Activated CD4-positive, alpha-beta T cell treated with anti-CD3 and anti-CD28 coated beads, Interleukin-2, amount 10 ng/mL, durations not matched to agents 24 days and 14 days (primary cell): ENCODE measurements at regions not wholly inside any gene's neighbourhood (a gene's known extent, or its start where the extent isn't known, plus 50 kb on each side); places are given as distances from the start of the nearest gene placed in this dataset.

Experiments used
- DNase-seq: peaks from one replicate; pipeline ENCODE4 v3.0.0; 2022
- H3K27ac Mint-ChIP-seq: one replicate; pipeline ENCODE4 v1.8.0; 2022; ENCODE audit warnings: mild to moderate bottlenecking, mixed read lengths
- H3K27me3 Mint-ChIP-seq: one replicate; pipeline ENCODE4 v1.8.0; 2022; ENCODE audit warnings: mixed read lengths
- H3K36me3 Mint-ChIP-seq: one replicate; pipeline ENCODE4 v1.8.0; 2022; ENCODE audit warnings: low read depth, mild to moderate bottlenecking, mixed read lengths
- H3K4me1 Mint-ChIP-seq: one replicate; pipeline ENCODE4 v1.8.0; 2021; ENCODE audit warnings: mixed read lengths
- H3K4me3 Mint-ChIP-seq: one replicate; pipeline ENCODE4 v1.8.0; 2022; ENCODE audit warnings: mild to moderate bottlenecking, moderate library complexity, mixed read lengths
- H3K9me3 Mint-ChIP-seq: one replicate; pipeline ENCODE4 v1.8.0; 2021; ENCODE audit warnings: mixed read lengths
- intact Hi-C: fragments of 100-400 bp; cut with micrococcal nuclease; formaldehyde crosslinking; loops from one replicate; pipeline ENCODE4 v1.15.1; 2023

DNA sequence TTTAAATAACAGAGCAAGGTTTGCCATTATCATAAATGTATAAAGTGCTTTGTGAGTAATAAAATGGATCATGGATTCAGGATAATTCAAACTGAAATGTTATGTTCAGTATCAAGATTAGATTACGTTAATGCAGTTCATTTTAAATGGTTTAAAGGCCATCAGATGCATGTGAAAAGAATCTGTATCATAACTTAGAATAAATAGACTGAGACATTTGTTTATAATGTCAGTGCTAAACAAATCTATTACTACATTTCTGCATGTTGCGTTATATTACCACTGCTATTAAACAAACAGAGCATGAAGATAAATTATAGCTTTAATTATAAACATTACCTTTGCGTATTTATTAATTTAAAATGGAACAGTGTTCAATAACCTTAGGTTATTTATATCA, 160.2 kb downstream of the TOX3 start:
- H3K36me3 Mint-ChIP-seq = no peaks in the 10 kb centered on the region
- H3K4me1 Mint-ChIP-seq = no peaks in the 10 kb centered on the region
- H3K4me3 Mint-ChIP-seq = no peak overlapping the region
- DNase-seq = no peak
- intact Hi-C loops = no loop called here
- peaks cover 8% of the 10 kb centered on the region for H3K9me3 Mint-ChIP-seq
- no peak overlapping the region for H3K27ac Mint-ChIP-seq
- H3K27me3 Mint-ChIP-seq = no peaks in the 10 kb centered on the region

DNA sequence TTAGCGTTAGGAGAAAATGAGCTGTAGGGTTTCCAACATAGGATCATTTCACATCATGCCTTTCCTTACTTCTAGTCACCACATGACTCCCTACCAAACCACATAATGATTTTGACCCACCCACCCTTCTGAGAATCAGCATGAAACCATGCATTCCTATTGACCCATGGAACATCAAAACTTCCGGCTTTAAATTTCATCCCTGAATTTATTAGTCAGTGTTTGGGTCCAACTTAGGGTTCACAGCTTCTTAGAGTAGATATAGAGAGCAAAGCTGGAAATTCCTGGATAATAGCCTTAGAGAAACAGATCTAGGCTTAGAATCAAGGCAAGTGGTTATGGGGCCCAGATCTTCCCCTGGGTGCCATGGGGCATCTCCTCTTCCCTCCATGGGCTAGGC, 162.6 kb downstream of the TOX3 start:
- no peaks in the 10 kb centered on the region for H3K27me3 Mint-ChIP-seq
- no peak overlapping the region for H3K4me3 Mint-ChIP-seq
- intact Hi-C loops = no loop called here
- no peak for DNase-seq
- no peak overlapping the region for H3K27ac Mint-ChIP-seq
- no peaks in the 10 kb centered on the region for H3K36me3 Mint-ChIP-seq
- no peaks in the 10 kb centered on the region for H3K4me1 Mint-ChIP-seq
- H3K9me3 Mint-ChIP-seq = peaks cover 13% of the 10 kb centered on the region

DNA sequence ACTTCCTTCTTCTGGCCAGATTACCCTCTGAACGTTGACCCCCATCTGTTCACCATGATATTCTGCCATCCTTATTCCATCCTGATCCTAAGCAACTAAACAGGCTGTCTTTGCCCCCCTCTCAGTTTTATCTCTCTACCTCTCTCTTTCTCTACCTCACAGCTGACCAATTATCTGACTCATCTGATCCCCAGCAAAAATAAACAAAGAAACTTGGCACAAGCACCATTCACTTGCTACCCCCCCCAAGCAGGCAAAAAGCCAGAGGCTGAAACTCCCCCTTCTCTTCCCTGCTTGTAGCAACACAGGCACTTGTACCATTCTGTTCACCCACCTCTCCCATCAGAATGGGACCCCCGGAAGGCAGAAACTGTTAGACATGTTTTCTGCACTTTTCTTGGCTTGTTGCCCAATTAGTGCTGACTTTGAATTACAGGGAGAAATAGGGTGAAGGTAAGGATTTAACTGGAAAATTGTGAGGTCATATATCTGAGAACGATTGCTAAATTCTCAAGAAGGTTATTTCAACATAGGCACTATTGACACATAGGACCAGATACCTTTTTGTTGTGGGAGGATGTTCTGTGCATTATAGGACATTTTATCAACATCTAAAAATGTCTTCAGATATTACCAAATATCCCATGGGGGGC, 163.2 kb downstream of the TOX3 start:
- Mint-ChIP-seq H3K9me3 (peaks cover 13% of the 10 kb centered on the region), H3K27ac (no peak overlapping the region), H3K36me3 (no peaks in the 10 kb centered on the region), H3K4me1 (no peaks in the 10 kb centered on the region), H3K27me3 (no peaks in the 10 kb centered on the region), H3K4me3 (no peak overlapping the region)
- no peak for DNase-seq
- intact Hi-C loops = no loop called here

DNA sequence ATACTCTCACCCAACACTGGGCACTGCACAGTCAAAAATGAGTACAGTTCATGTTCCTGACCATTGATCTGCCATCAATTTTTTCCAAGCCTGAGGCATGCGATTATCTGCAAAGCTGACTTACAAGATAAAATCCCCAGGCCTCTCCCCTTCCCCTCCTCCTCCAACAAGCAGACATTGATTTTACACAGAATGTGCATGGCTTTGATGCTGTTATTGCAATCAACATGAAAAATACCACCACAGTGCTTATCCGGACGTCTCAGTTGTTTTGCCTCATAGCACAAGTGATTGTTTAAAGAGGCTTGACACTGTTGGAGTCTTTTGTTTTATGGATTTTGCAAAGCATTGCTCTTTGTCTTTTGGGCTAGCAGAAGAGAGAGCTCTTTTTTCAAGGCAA, 163.8 kb downstream of the TOX3 start:
- intact Hi-C loops = no loop called here
- H3K9me3 Mint-ChIP-seq = peaks cover 16% of the 10 kb centered on the region
- H3K27me3 Mint-ChIP-seq = no peaks in the 10 kb centered on the region
- H3K4me1 Mint-ChIP-seq = no peaks in the 10 kb centered on the region
- H3K36me3 Mint-ChIP-seq = no peaks in the 10 kb centered on the region
- H3K4me3 Mint-ChIP-seq = no peak overlapping the region
- DNase-seq = no peak
- H3K27ac Mint-ChIP-seq = no peak overlapping the region

DNA sequence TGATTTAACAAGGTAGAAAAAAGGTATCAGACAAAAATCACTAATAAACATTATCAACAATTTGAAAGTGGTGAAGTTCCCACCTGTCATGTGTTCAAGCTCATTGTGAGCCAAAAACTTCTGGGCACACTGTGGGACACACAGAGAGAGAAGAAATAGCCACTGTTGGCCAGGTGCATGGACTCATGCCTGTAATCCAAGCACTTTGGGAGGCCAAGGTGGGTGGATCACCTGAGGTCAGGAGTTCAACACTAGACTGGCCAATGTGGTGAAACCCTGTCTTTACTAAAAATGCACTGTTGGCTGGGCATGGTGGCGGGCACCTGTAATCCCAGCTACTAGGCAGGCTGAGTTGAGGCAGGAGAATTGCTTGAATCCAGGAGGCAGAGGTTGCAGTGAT, 167.4 kb downstream of the TOX3 start:
- Mint-ChIP-seq H3K9me3 (peaks cover 24% of the 10 kb centered on the region), H3K36me3 (no peaks in the 10 kb centered on the region), H3K27ac (no peak overlapping the region), H3K4me3 (no peak overlapping the region), H3K4me1 (no peaks in the 10 kb centered on the region), H3K27me3 (no peaks in the 10 kb centered on the region)
- DNase-seq = no peak
- intact Hi-C loops = no loop called here

DNA sequence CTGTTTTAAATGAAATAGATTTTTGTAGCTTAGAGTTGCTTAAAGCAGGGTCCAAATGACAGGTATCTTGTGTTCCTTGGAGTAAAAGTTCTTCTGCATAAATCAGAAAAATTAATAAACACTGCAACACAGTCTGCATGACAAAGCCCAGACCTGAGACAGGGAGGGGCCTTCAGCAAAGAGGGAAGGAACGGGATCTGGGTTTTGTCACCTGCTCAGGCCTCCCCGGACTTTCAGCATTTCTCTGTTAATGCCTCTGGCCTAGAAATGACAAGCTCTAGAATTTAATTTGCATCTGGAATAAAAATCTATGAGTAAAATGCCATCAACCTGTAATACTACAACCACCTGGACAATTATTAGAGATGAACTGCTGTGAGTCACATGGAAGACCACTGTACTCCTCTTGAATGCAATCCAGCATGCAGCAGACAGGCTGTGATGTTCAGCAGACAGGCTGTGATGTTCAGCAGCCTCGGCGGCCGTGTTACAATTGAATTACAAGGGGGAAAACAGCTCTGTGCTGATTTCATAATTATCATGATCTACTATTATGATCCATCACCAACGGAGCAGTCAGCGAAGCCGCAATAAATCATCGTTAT, 170.2 kb downstream of the TOX3 start:
- intact Hi-C loops = no loop called here
- no peak for DNase-seq
- Mint-ChIP-seq H3K4me3 (no peak overlapping the region), H3K27ac (no peak overlapping the region), H3K36me3 (no peaks in the 10 kb centered on the region), H3K27me3 (no peaks in the 10 kb centered on the region), H3K9me3 (peaks cover 16% of the 10 kb centered on the region), H3K4me1 (no peaks in the 10 kb centered on the region)

DNA sequence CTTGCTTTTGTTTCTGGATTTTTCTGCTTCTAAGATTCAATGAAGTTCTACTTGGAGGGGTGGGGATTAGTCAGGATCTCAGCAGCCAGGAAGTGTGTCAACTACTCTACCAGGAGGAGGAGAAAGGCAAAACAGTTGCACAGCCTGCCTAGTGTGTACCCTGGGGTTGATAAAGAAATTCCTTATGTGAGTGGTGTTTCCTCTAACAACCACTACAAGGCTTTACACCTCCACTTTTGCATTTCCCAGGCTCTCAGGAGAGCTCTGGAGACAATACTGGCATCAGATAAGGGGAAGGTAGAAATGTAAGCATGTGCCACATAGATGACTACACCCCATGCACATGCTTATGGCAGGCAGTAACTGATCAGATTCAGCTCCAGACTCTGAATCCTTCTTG, 174.6 kb downstream of the TOX3 start:
- no peak for DNase-seq
- H3K4me3 Mint-ChIP-seq = no peak overlapping the region
- peaks cover 6% of the 10 kb centered on the region for H3K9me3 Mint-ChIP-seq
- no peak overlapping the region for H3K27ac Mint-ChIP-seq
- no peaks in the 10 kb centered on the region for H3K36me3 Mint-ChIP-seq
- H3K27me3 Mint-ChIP-seq = no peaks in the 10 kb centered on the region
- intact Hi-C loops = no loop called here
- H3K4me1 Mint-ChIP-seq = no peaks in the 10 kb centered on the region

DNA sequence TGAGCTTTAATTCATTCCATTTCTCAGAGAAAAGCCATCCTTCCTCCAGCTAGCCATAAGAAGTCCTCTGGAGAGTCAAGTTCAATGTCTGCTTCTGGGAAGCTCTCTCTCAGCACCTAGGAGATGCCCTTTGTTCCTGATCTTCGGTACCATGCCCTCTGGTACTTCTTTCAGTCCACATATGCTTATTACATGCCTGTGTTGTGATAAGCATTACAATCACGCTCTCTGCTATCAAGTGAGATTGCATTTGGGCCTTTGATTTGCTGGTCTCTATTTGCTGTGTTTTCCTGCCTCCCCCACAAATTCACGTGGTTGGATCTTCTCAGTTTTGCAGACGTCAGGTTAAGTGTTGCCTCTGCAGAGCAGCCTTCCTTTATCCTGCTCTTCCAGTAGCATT, 178.1 kb downstream of the TOX3 start:
- Mint-ChIP-seq H3K4me3 (no peak overlapping the region), H3K9me3 (no peaks in the 10 kb centered on the region), H3K36me3 (no peaks in the 10 kb centered on the region), H3K4me1 (no peaks in the 10 kb centered on the region), H3K27ac (no peak overlapping the region), H3K27me3 (no peaks in the 10 kb centered on the region)
- no peak for DNase-seq
- intact Hi-C loops = no loop called here

DNA sequence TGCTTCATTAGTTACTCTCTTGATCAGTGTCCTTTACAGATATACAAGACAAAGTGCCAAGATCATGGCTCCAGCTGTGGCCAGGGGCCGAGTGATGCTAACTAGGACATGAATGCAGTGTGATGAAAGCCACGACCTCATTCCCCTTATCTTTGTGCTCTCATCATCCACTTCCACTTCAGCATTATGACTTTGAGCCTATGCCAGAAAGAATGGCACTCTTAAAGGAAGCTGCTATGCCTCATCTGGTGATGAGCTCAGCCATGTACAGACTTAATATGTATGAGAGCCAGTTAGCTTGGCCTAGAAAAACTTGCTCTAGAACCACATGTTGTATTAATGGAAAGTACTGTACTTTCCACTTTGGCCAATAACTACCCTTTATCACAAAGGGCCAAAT, 179.1 kb downstream of the TOX3 start:
- no peak for DNase-seq
- H3K27me3 Mint-ChIP-seq = no peaks in the 10 kb centered on the region

DNA sequence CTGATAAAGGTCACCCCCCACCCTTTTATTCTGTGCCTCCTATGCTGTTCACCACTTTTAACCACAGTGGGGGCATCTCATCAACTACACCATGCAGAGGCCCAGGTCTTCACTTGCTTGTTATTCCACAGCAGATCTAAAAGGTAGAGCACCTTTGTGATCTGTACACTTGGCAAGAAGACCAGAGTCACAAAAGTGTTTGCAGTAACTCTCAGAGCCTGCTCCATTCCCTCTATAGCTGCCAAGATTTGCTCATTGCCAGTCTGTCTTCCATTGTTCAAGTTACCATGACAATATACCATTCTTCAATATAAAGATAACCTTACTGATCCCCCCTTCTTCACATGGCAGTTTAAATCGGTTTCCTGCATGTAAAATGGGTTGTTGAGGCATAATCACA, 180.0 kb downstream of the TOX3 start:
- H3K9me3 Mint-ChIP-seq = no peaks in the 10 kb centered on the region
- no peaks in the 10 kb centered on the region for H3K36me3 Mint-ChIP-seq
- no peak overlapping the region for H3K27ac Mint-ChIP-seq
- intact Hi-C loops = no loop called here
- DNase-seq = no peak
- H3K4me1 Mint-ChIP-seq = no peaks in the 10 kb centered on the region
- H3K4me3 Mint-ChIP-seq = no peak overlapping the region
- no peaks in the 10 kb centered on the region for H3K27me3 Mint-ChIP-seq

More for the DNA sequence above, 179.1 kb downstream of the TOX3 start:
- no peaks in the 10 kb centered on the region for H3K4me1 Mint-ChIP-seq
- H3K36me3 Mint-ChIP-seq = no peaks in the 10 kb centered on the region
- no peak overlapping the region for H3K27ac Mint-ChIP-seq
- H3K9me3 Mint-ChIP-seq = no peaks in the 10 kb centered on the region
- intact Hi-C loops = no loop called here
- H3K4me3 Mint-ChIP-seq = no peak overlapping the region

DNA sequence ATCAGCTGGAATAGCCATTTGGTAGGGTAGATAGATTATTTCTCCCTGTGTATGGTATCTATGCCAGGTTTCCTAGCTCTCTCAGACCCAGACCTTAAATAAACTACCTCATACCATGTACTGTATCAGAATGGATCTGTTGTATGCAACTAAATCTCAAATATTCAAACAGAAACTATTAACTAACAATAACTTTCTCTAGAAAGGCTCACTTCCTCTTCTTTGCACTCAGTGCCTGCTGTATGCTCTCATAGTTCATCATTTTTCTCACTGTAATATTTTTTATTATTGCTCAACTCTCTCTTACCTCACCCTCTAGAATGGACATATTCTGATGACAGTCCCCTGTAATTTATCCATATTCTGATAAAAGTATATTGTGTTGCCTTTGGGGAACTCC, 182.4 kb downstream of the TOX3 start:
- Mint-ChIP-seq H3K4me3 (no peak overlapping the region), H3K4me1 (no peaks in the 10 kb centered on the region), H3K27ac (no peak overlapping the region), H3K36me3 (no peaks in the 10 kb centered on the region), H3K9me3 (no peaks in the 10 kb centered on the region), H3K27me3 (no peaks in the 10 kb centered on the region)
- DNase-seq = no peak
- intact Hi-C loops = no loop called here

DNA sequence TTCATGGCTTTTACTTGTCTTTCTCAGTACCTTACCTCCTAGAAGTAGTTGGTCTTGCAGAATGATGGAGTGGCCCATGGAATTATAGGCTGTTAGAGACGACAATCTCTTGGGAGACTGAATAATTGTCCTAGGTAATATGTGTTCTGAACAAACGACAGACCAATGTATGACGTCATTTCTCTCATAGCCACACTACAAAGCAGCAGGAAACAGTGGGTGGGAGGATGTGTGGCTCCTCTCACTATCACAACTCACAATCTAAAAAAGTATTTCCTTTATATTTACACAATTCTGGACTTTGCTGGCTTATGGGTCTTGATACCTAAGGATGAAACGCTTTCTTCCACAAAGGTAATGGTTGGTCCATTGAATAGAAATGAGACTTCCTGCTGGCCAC, 183.9 kb downstream of the TOX3 start:
- Mint-ChIP-seq H3K36me3 (no peaks in the 10 kb centered on the region), H3K27ac (no peak overlapping the region), H3K9me3 (no peaks in the 10 kb centered on the region), H3K4me1 (no peaks in the 10 kb centered on the region), H3K4me3 (no peak overlapping the region), H3K27me3 (no peaks in the 10 kb centered on the region)
- DNase-seq = no peak
- intact Hi-C loops = no loop called here

DNA sequence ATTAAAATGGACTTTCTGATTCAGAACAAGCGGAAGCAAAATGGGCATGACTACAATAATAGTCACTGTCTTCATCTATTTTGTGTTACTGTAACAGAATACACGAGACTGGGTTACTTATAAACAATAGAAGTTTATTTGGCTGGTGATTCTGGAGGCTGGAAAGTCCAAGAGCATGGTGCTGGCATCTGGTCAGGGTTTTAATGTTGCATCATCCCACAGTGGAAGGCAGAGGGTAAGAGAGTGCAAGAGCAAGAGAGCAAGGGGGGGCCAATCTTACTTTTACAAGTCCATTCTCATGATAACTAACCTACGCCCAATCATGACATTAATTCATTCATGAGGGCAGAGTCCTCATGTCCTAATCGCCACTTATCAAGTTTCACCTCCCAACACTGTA, 189.2 kb downstream of the TOX3 start:
- no peaks in the 10 kb centered on the region for H3K36me3 Mint-ChIP-seq
- no peak overlapping the region for H3K4me3 Mint-ChIP-seq
- intact Hi-C loops = no loop called here
- H3K4me1 Mint-ChIP-seq = no peaks in the 10 kb centered on the region
- DNase-seq = no peak
- H3K27me3 Mint-ChIP-seq = no peaks in the 10 kb centered on the region
- H3K27ac Mint-ChIP-seq = no peak overlapping the region
- H3K9me3 Mint-ChIP-seq = no peaks in the 10 kb centered on the region

DNA sequence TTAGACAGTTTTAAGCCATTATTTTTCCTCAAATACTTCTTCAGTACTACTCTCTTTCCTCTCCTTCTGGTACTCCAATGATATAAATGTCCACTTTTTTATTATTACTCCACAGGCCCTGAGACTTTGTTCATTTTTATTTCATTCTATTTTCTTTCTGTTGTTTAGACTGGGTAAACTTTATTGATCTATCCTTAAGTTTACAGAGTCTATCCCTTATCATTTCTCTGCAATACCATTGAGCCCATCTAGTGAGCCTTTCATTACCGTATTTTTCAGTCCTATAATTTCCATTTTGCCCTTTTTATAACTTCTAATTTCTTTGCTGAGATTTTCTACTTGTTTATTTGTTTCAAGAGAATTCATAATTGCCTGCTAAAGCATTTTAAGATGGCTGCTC, 193.7 kb downstream of the TOX3 start:
- no peaks in the 10 kb centered on the region for H3K27me3 Mint-ChIP-seq
- H3K9me3 Mint-ChIP-seq = peaks cover 3% of the 10 kb centered on the region
- no peaks in the 10 kb centered on the region for H3K4me1 Mint-ChIP-seq

DNA sequence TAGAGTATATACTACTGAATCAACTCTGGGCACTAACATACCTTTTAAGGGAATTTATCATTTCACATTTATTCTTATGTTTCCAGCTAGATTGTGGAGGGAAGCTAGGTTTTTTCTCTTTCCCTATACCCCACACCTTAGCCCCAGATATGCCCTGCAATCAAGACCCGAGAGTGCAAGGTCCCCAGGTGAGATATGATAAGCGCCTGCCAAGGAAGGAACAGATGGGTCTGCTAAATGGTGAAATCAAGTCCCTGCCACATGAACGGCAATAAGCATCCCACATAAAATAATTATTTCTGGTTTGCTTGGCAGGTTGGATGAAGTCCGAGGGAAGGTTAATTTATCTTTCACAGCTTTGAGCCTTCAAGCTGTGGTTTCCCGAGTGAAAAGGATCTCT, 195.5 kb downstream of the TOX3 start:
- peaks cover 3% of the 10 kb centered on the region for H3K9me3 Mint-ChIP-seq
- DNase-seq = no peak
- no peaks in the 10 kb centered on the region for H3K4me1 Mint-ChIP-seq
- no peaks in the 10 kb centered on the region for H3K27me3 Mint-ChIP-seq
- no peaks in the 10 kb centered on the region for H3K36me3 Mint-ChIP-seq
- intact Hi-C loops = no loop called here
- H3K27ac Mint-ChIP-seq = no peak overlapping the region
- no peak overlapping the region for H3K4me3 Mint-ChIP-seq

More for the DNA sequence above, 193.7 kb downstream of the TOX3 start:
- DNase-seq = no peak
- intact Hi-C loops = no loop called here
- H3K36me3 Mint-ChIP-seq = no peaks in the 10 kb centered on the region
- no peak overlapping the region for H3K4me3 Mint-ChIP-seq
- H3K27ac Mint-ChIP-seq = no peak overlapping the region
